Epithelial cell of proximal tubule (primary cell): ENCODE measurements at regions not wholly inside any gene's neighbourhood (a gene's known extent, or its start where the extent isn't known, plus 50 kb on each side); places are given as distances from the start of the nearest gene placed in this dataset.
"Not testable (repeated sequence)": the region's sequence is repeated elsewhere in the genome, so short reads cannot be mapped to it uniquely, and the experiment has no call there.

ENCODE experiments used
- DNase-seq: peaks from one replicate; pipeline ENCODE4 v3.0.0-alpha.2; 2011; ENCODE audit warnings: low read depth
- H3K4me3 ChIP-seq: 2 replicates; pipeline ENCODE4 v1.5.1; 2011; ENCODE audit warnings: low read depth, mild to moderate bottlenecking, low read length
- CTCF ChIP-seq: conservative IDR thresholded peaks from 2 replicates; pipeline ENCODE4 v1.5.1; 2012; ENCODE audit warnings: low read depth, mild to moderate bottlenecking, low read length

GRCh38 chr7:83819911-83820310 lies 171.0 kb upstream of the SEMA3E start:
- no peak for TF ChIP-seq CTCF

GRCh38 chr7:83814480-83814879 lies 165.5 kb upstream of the SEMA3E start:
- DNase-seq = no peak
- H3K4me3 ChIP-seq = no peak overlapping the region
- no peak for TF ChIP-seq CTCF

More at GRCh38 chr7:83819911-83820310, 171.0 kb upstream of the SEMA3E start:
- DNase-seq = no peak
- no peak overlapping the region for H3K4me3 ChIP-seq

- DNase-seq, H3K4me3 ChIP-seq: not testable (repeated sequence)
Observed at GRCh38 chr7:83812563-83812962, 163.6 kb upstream of the SEMA3E start.

- DNase-seq = no peak
- no peak overlapping the region for H3K4me3 ChIP-seq
- no peak for TF ChIP-seq CTCF
Observed at GRCh38 chr7:83808982-83809381, 160.0 kb upstream of the SEMA3E start.

GRCh38 chr7:83807774-83808173 lies 158.8 kb upstream of the SEMA3E start:
- H3K4me3 ChIP-seq = no peak overlapping the region
- DNase-seq = no peak
- no peak for TF ChIP-seq CTCF

- TF ChIP-seq CTCF = no peak
- H3K4me3 ChIP-seq = no peak overlapping the region
- DNase-seq = no peak
Observed at GRCh38 chr7:83806538-83806937, 157.6 kb upstream of the SEMA3E start.

- TF ChIP-seq CTCF = no peak
- no peak overlapping the region for H3K4me3 ChIP-seq
- DNase-seq = no peak
Observed at GRCh38 chr7:83799333-83799732, 150.4 kb upstream of the SEMA3E start.

- no peak for TF ChIP-seq CTCF
- H3K4me3 ChIP-seq = no peak overlapping the region
- DNase-seq = no peak
Observed at GRCh38 chr7:83798489-83798888, 149.6 kb upstream of the SEMA3E start.
